ENCODE measurements at regions not wholly inside any gene's neighbourhood (a gene's known extent, or its start where the extent isn't known, plus 50 kb on each side); places are given as distances from the start of the nearest gene placed in this dataset.

GRCh38 chr4:23235628-23236390 is 543.1 kb downstream of the GBA3 start:
- ChIA-PET POLR2A (no interaction called here), CTCF (no interaction called here)
- DNase-seq (ENCODE audit: low read depth, low spot score) (no peak), ATAC-seq (no peak)
- in situ Hi-C loops (cut with HindIII; ENCODE audit: low pct_unique_long_range_greater_than_20kb, low sequenced_read_pairs) (no loop called here), intact Hi-C loops (cut with micrococcal nuclease; ENCODE audit: unreplicated experiment) (no loop called here)
- no peaks in the 10 kb centered on the region for H3K4me1 ChIP-seq (ENCODE audit: control insufficient read depth, insufficient read depth, low read length)
- H3K36me3 ChIP-seq (ENCODE audit: control insufficient read depth, insufficient read depth, low read length): no peaks in the 10 kb centered on the region
- H3K4me3 ChIP-seq (ENCODE audit: low read depth in 2 of 2, low read length in 2 of 2): no peak overlapping the region
- BruUV-seq (replicated peaks): no TSS peak
- TF ChIP-seq CTCF (IDR thresholded peaks at IDR 0.05): no peak
- no peaks in the 10 kb centered on the region for H3K9me3 ChIP-seq (ENCODE audit: control insufficient read depth, insufficient read depth, low read depth, low read length)
- H3K27ac ChIP-seq (ENCODE audit: low read length): no peak overlapping the region
- H3K27me3 ChIP-seq (ENCODE audit: control insufficient read depth, insufficient read depth, low read length): no peaks in the 10 kb centered on the region

GRCh38 chr4:23234716-23235115 is 542.0 kb downstream of the GBA3 start:
- in situ Hi-C loops (cut with HindIII; ENCODE audit: low pct_unique_long_range_greater_than_20kb, low sequenced_read_pairs): no loop called here
- no peak for DNase-seq (ENCODE audit: low read depth, low spot score)
- POLR2A ChIA-PET: no interaction called here
- no TSS peak for BruUV-seq (replicated peaks)
- CTCF ChIA-PET: no interaction called here
- Histone ChIP-seq H3K36me3 (ENCODE audit: control insufficient read depth, insufficient read depth, low read length) (no peaks in the 10 kb centered on the region), H3K9me3 (ENCODE audit: control insufficient read depth, insufficient read depth, low read depth, low read length) (no peaks in the 10 kb centered on the region), H3K27me3 (ENCODE audit: control insufficient read depth, insufficient read depth, low read length) (no peaks in the 10 kb centered on the region), H3K4me1 (ENCODE audit: control insufficient read depth, insufficient read depth, low read length) (no peaks in the 10 kb centered on the region), H3K27ac (ENCODE audit: low read length) (no peak overlapping the region), H3K4me3 (ENCODE audit: low read depth in 2 of 2, low read length in 2 of 2) (no peak overlapping the region)
- no peak for TF ChIP-seq TCF7L2 (IDR thresholded peaks at IDR 0.05; ENCODE audit: low read depth, low read length)
- no peak for TF ChIP-seq CTCF (IDR thresholded peaks at IDR 0.05)
- no peak for TF ChIP-seq SIN3A (IDR thresholded peaks at IDR 0.05; ENCODE audit: borderline replicate concordance, insufficient read depth, low read depth, low read length)
- TF ChIP-seq, protein P1, sequence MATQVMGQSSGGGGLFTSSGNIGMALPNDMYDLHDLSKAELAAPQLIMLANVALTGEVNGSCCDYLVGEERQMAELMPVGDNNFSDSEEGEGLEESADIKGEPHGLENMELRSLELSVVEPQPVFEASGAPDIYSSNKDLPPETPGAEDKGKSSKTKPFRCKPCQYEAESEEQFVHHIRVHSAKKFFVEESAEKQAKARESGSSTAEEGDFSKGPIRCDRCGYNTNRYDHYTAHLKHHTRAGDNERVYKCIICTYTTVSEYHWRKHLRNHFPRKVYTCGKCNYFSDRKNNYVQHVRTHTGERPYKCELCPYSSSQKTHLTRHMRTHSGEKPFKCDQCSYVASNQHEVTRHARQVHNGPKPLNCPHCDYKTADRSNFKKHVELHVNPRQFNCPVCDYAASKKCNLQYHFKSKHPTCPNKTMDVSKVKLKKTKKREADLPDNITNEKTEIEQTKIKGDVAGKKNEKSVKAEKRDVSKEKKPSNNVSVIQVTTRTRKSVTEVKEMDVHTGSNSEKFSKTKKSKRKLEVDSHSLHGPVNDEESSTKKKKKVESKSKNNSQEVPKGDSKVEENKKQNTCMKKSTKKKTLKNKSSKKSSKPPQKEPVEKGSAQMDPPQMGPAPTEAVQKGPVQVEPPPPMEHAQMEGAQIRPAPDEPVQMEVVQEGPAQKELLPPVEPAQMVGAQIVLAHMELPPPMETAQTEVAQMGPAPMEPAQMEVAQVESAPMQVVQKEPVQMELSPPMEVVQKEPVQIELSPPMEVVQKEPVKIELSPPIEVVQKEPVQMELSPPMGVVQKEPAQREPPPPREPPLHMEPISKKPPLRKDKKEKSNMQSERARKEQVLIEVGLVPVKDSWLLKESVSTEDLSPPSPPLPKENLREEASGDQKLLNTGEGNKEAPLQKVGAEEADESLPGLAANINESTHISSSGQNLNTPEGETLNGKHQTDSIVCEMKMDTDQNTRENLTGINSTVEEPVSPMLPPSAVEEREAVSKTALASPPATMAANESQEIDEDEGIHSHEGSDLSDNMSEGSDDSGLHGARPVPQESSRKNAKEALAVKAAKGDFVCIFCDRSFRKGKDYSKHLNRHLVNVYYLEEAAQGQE (IDR thresholded peaks at IDR 0.05; ENCODE audit: insufficient read depth in 1 of 2, low read depth in 2 of 2, low read length in 1 of 2): no peak
- TF ChIP-seq POLR2AphosphoS5 (IDR thresholded peaks at IDR 0.05; ENCODE audit: low read depth, low read length): no peak
- ATAC-seq: no peak
- intact Hi-C loops (cut with micrococcal nuclease; ENCODE audit: unreplicated experiment): no loop called here
